Endothelial cell of umbilical vein (primary cell): ENCODE measurements at regions not wholly inside any gene's neighbourhood (a gene's known extent, or its start where the extent isn't known, plus 50 kb on each side); places are given as distances from the start of the nearest gene placed in this dataset.

Experiments used
- EZH2 ChIP-seq: IDR thresholded peaks from 2 replicates; pipeline ENCODE4 v1.6.1; 2012; ENCODE audit warnings: borderline replicate concordance, low read depth, mild to moderate bottlenecking, moderate library complexity, low read length, inconsistent platforms; ENCODE audit not compliant: severe bottlenecking
- FOS ChIP-seq: IDR thresholded peaks from 2 replicates; pipeline ENCODE4 v1.6.1; 2011; ENCODE audit warnings: mild to moderate bottlenecking, low read length, moderate library complexity, borderline replicate concordance; ENCODE audit not compliant: insufficient read depth
- JUN ChIP-seq: IDR thresholded peaks from 2 replicates; pipeline ENCODE4 v1.6.1; 2011; ENCODE audit warnings: borderline replicate concordance, low read depth; ENCODE audit not compliant: insufficient read length, insufficient read depth
- MYC ChIP-seq: IDR thresholded peaks from one replicate; pipeline ENCODE4 v1.6.1; 2011; ENCODE audit warnings: mild to moderate bottlenecking, low read depth, low read length
- POLR2A ChIP-seq: IDR thresholded peaks from 2 replicates; pipeline ENCODE4 v1.6.1; 2012; ENCODE audit warnings: low read depth, mild to moderate bottlenecking, control low read depth, low read length
- POLR2AphosphoS5 ChIP-seq: IDR thresholded peaks from 2 replicates; pipeline ENCODE4 v1.6.1; 2012; ENCODE audit warnings: low read depth, mild to moderate bottlenecking, control low read depth, low read length, moderate library complexity; ENCODE audit not compliant: insufficient read depth
- TF ChIP-seq, protein P1 (sequence below): IDR thresholded peaks from 2 replicates; pipeline ENCODE4 v1.6.1; 2011; ENCODE audit not compliant: insufficient read depth, insufficient read length
- TF ChIP-seq, protein P2 (sequence below), 2 donors: IDR thresholded peaks; 1 replicate in 1 of 2; 2 replicates in 1 of 2; pipeline ENCODE4 v1.5.1; 2011; ENCODE audit warnings: low read length in 2 of 2, mild to moderate bottlenecking in 2 of 2, moderate library complexity in 2 of 2, control low read depth in 1 of 2, inconsistent platforms in 1 of 2, low read depth in 1 of 2; ENCODE audit not compliant: insufficient read depth in 1 of 2; ENCODE audit errors: extremely low read depth in 1 of 2

DNA sequence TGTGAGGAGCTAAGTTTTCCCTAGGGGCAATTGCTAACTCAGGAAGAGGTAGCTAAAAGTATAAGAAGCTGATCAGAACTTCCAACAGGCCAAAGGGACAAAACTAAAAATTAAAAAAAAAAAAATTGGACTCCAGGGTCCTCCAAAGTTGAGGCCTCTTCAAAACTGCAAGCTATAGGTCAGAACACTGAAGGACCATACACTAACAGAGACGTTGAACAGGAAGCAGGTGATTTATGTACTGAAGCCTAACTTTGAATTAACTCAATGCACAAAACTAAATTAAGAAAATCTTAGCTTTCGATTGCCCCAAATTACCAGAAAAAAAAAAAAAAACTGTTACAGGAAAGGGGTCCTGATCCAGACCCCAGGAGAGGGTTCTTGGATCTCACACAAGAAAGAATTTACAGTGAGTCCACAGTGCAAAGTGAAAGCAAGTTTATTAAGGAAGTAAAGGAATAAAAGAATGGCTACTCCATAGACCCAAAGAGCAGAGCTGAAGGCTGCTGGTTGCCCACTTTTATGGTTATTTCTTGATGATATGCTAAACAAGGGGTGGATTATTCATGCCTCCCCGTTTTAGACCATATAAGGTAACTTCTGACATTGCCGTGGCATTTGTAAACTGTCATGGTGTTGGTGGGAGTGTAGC, 442.8 kb upstream of the NECTIN3 start:
- TF ChIP-seq, protein P1, sequence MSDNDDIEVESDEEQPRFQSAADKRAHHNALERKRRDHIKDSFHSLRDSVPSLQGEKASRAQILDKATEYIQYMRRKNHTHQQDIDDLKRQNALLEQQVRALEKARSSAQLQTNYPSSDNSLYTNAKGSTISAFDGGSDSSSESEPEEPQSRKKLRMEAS: no peak
- TF ChIP-seq, protein P2, sequence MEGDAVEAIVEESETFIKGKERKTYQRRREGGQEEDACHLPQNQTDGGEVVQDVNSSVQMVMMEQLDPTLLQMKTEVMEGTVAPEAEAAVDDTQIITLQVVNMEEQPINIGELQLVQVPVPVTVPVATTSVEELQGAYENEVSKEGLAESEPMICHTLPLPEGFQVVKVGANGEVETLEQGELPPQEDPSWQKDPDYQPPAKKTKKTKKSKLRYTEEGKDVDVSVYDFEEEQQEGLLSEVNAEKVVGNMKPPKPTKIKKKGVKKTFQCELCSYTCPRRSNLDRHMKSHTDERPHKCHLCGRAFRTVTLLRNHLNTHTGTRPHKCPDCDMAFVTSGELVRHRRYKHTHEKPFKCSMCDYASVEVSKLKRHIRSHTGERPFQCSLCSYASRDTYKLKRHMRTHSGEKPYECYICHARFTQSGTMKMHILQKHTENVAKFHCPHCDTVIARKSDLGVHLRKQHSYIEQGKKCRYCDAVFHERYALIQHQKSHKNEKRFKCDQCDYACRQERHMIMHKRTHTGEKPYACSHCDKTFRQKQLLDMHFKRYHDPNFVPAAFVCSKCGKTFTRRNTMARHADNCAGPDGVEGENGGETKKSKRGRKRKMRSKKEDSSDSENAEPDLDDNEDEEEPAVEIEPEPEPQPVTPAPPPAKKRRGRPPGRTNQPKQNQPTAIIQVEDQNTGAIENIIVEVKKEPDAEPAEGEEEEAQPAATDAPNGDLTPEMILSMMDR (IDR thresholded peaks at IDR 0.05; ENCODE audit: extremely low read depth in 1 of 2, insufficient read depth in 1 of 2, low read depth in 1 of 2, low read length in 2 of 2): no peak
- no peak for TF ChIP-seq EZH2
- TF ChIP-seq POLR2A: no peak
- no peak for TF ChIP-seq POLR2AphosphoS5
- TF ChIP-seq JUN: no peak
- TF ChIP-seq MYC: no peak
- no peak for TF ChIP-seq FOS
